K562 (cell line): ENCODE measurements at regions not wholly inside any gene's neighbourhood (a gene's known extent, or its start where the extent isn't known, plus 50 kb on each side); places are given as distances from the start of the nearest gene placed in this dataset.

ENCODE experiments used
- ATAC-seq: fragments of 200-7000 bp; cut with Tn5 transposase; 3 replicates; pipeline ENCODE4 v1.9.1; 2020; ENCODE audit warnings: moderate library complexity
- BruUV-seq: library from RNA; stranded (reverse); fragments of 400-500 nt; replicated peaks from 2 replicates; lab custom pipeline; 2021; lab: Mats Ljungman, UMichigan
- CTCF ChIA-PET: fragments of 300-600 bp; formaldehyde crosslinking; extraction: SDS; loops from one replicate; lab custom pipeline; 2021; ENCODE audit warnings: low intra/inter-chr PET ratio; lab: Yijun Ruan, JAX
- POLR2A ChIA-PET: fragments of 300-600, 350-650 bp; sonication (Branson Sonifier 250); formaldehyde crosslinking; extraction: SDS; loops from one replicate; lab custom pipeline; 2021; ENCODE audit warnings: antibody characterized with exemption, inconsistent platforms; lab: Yijun Ruan, JAX
- DNase-seq, 4 experiments: peaks; one replicate each; pipeline versions ENCODE4 v3.0.0 to v3.0.0-alpha.2; 2011 to 2018; ENCODE audit warnings: low spot score in 3 of 4, mixed read lengths in 3 of 4; ENCODE audit errors: extremely low read depth in 1 of 4
- FAIRE-seq: peaks from 2 replicates; lab custom pipeline; 2011; peaks lifted over from hg19 to GRCh38; lab: Jason Lieb, UNC
- H2AFZ ChIP-seq: 2 replicates; pipeline ENCODE4 v1.6.0; 2011; ENCODE audit warnings: low read depth, low read length, control low read depth, inconsistent platforms
- H3K27ac ChIP-seq: fragments of 200-600 bp; 3 replicates; pipeline ENCODE4 v1.8.0; 2011; ENCODE audit warnings: low read depth, mild to moderate bottlenecking, control low read depth, inconsistent platforms, low read length, moderate library complexity, mixed read lengths; ENCODE audit errors: extremely low read depth
- H3K27me3 ChIP-seq, 2 experiments: fragments of 300-600 bp in 1 of 2; 2 replicates in 1 of 2; 3 replicates in 1 of 2; pipeline versions ENCODE4 v1.6.0 to v1.8.0; 2011; ENCODE audit warnings: inconsistent platforms in 2 of 2, low read length in 2 of 2, mild to moderate bottlenecking in 1 of 2, mixed read lengths in 1 of 2, moderate library complexity in 1 of 2; ENCODE audit not compliant: control insufficient read depth in 2 of 2, insufficient read depth in 2 of 2
- H3K36me3 ChIP-seq: fragments of 300-600 bp; 3 replicates; pipeline ENCODE4 v1.8.0; 2011; ENCODE audit warnings: mild to moderate bottlenecking, low read length, inconsistent platforms; ENCODE audit not compliant: control insufficient read depth, insufficient read depth
- H3K4me1 ChIP-seq, 2 experiments: fragments of 200-600 bp in 1 of 2; replicated peaks in 1 of 2; 2 replicates in 1 of 2; 3 replicates in 1 of 2; pipeline versions ENCODE4 v1.5.1 to v1.8.0; 2011; ENCODE audit warnings: inconsistent platforms in 2 of 2, low read length in 2 of 2, mild to moderate bottlenecking in 1 of 2, mixed read lengths in 1 of 2, moderate library complexity in 1 of 2; ENCODE audit not compliant: control insufficient read depth in 2 of 2, insufficient read depth in 2 of 2
- H3K4me2 ChIP-seq: 2 replicates; pipeline ENCODE4 v1.6.1; 2011; ENCODE audit warnings: low read length, control low read depth, inconsistent platforms, mixed read lengths; ENCODE audit not compliant: insufficient read depth
- H3K4me3 ChIP-seq: fragments of 200-600 bp; sonication (generic), shearing (Covaris generic); 2 replicates; pipeline ENCODE4 v1.5.1; 2016; ENCODE audit warnings: control low read depth, inconsistent platforms
- H3K79me2 ChIP-seq: fragments of 200-600 bp; 3 replicates; pipeline ENCODE4 v1.8.0; 2011; ENCODE audit warnings: low read length, inconsistent platforms; ENCODE audit not compliant: control insufficient read depth, insufficient read depth
- H3K9ac ChIP-seq, 2 experiments: 2 replicates each; pipeline versions ENCODE4 v1.6.0 to v1.6.1; 2011; ENCODE audit warnings: low read depth in 2 of 2, low read length in 2 of 2, control low read depth in 1 of 2, inconsistent platforms in 1 of 2, mild to moderate bottlenecking in 1 of 2, mixed read lengths in 1 of 2; ENCODE audit not compliant: insufficient read depth in 1 of 2
- H3K9me1 ChIP-seq: one replicate; pipeline ENCODE4 v1.6.0; 2011; ENCODE audit warnings: inconsistent platforms, mild to moderate bottlenecking, low read length, moderate library complexity; ENCODE audit not compliant: control insufficient read depth, insufficient read depth
- H3K9me3 ChIP-seq: replicated peaks from 2 replicates; pipeline ENCODE4 v1.5.1; 2011; ENCODE audit warnings: low read depth, low read length, inconsistent platforms; ENCODE audit not compliant: control insufficient read depth, insufficient read depth
- H4K20me1 ChIP-seq: replicated peaks from 2 replicates; pipeline ENCODE4 v1.6.1; 2011; ENCODE audit warnings: low read length, inconsistent platforms, mixed read lengths; ENCODE audit not compliant: control insufficient read depth, insufficient read depth
- KLF1 ChIP-seq: fragments of 450-650 bp; IDR thresholded peaks from 2 replicates; pipeline ENCODE4 v1.6.1; 2016; ENCODE audit warnings: missing genetic modification characterization, missing compliant biosample characterization
- TBP ChIP-seq: optimal IDR thresholded peaks from 2 replicates; pipeline ENCODE3; 2011; ENCODE audit warnings: low read depth, low read length, improper control_type of control experiment
- ZBTB34 ChIP-seq: fragments of 250-450 bp; sonication (Bioruptor Pico); IDR thresholded peaks from 2 replicates; pipeline ENCODE4 v1.8.0; 2021; ENCODE audit warnings: mild to moderate bottlenecking, moderate library complexity
- WGBS: fragments of 100-300 bp; shearing (Covaris generic); methylation state at CpG from one replicate; pipeline ENCODE4 v1.1.6; 2016; ENCODE audit warnings: low coverage, mixed read lengths; ENCODE audit not compliant: insufficient coverage; ENCODE audit errors: missing lambda C conversion rate; 5-methylcytosine and 5-hydroxymethylcytosine counted together
- in situ Hi-C: fragments of 300-500 bp; cut with MboI; formaldehyde crosslinking; loops from 4 replicates; pipeline ENCODE4 v1.15.0; 2018; ENCODE audit warnings: inconsistent platforms, mixed read lengths
- intact Hi-C: fragments of 100-400 bp; cut with micrococcal nuclease; formaldehyde crosslinking; loops from 2 replicates; pipeline ENCODE4 v1.14.2; 2022
- TF ChIP-seq, protein P1 (sequence below): fragments of 250-450 bp; sonication (Bioruptor Pico); IDR thresholded peaks from 2 replicates; pipeline ENCODE4 v1.8.0; 2022; ENCODE audit warnings: inconsistent platforms, mild to moderate bottlenecking, moderate library complexity, borderline replicate concordance
- TF ChIP-seq, protein P2 (sequence below), 2 experiments: fragments of 250-450 bp in 1 of 2; fragments of 450-650 bp in 1 of 2; sonication (Bioruptor Pico) in 1 of 2; IDR thresholded peaks; 2 replicates each; pipeline versions ENCODE4 v1.6.1 to v1.8.0; 2016 to 2021; ENCODE audit warnings: mild to moderate bottlenecking in 2 of 2, moderate library complexity in 2 of 2, missing compliant biosample characterization in 1 of 2, missing genetic modification characterization in 1 of 2

GRCh38 chrX:149208307-149208706 is 296.8 kb downstream of the IDS start:
- H3K4me2 ChIP-seq, result no peak overlapping the region
- 2% methylated on average over 3 of the region's 3 CpGs for WGBS
- POLR2A ChIA-PET, result no interaction called here
- no peaks in the 10 kb centered on the region for H3K36me3 ChIP-seq
- no peak overlapping the region for H3K4me3 ChIP-seq
- CTCF ChIA-PET, result no interaction called here
- no peaks in the 10 kb centered on the region for H3K27me3 ChIP-seq
- H3K79me2 ChIP-seq, result no peaks in the 10 kb centered on the region
- DNase-seq, result no peak
- intact Hi-C loops (no loop called here), in situ Hi-C loops (no loop called here)
- no peak overlapping the region for H3K9ac ChIP-seq
- no peaks in the 10 kb centered on the region for H3K9me3 ChIP-seq
- BruUV-seq, result no TSS peak
- no peak for FAIRE-seq
- ATAC-seq, result no peak
- H3K27ac ChIP-seq, result no peak overlapping the region
- H4K20me1 ChIP-seq, result no peaks in the 10 kb centered on the region
- no peak overlapping the region for H2AFZ ChIP-seq
- no peaks in the 10 kb centered on the region for H3K9me1 ChIP-seq
- H3K4me1 ChIP-seq, result no peaks in the 10 kb centered on the region
- TF ChIP-seq, protein P1, sequence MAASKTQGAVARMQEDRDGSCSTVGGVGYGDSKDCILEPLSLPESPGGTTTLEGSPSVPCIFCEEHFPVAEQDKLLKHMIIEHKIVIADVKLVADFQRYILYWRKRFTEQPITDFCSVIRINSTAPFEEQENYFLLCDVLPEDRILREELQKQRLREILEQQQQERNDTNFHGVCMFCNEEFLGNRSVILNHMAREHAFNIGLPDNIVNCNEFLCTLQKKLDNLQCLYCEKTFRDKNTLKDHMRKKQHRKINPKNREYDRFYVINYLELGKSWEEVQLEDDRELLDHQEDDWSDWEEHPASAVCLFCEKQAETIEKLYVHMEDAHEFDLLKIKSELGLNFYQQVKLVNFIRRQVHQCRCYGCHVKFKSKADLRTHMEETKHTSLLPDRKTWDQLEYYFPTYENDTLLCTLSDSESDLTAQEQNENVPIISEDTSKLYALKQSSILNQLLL, result no peak
- TF ChIP-seq, protein P2, sequence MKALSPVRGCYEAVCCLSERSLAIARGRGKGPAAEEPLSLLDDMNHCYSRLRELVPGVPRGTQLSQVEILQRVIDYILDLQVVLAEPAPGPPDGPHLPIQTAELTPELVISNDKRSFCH (CRISPR knock-in tag; IDR thresholded peaks at IDR 0.05), result no peak
- TF ChIP-seq, protein P2 (tag; IDR thresholded peaks at IDR 0.05), result no peak
- TF ChIP-seq TBP, result no peak
- no peak for TF ChIP-seq ZBTB34 (CRISPR knock-in tag)
- no peak for TF ChIP-seq KLF1 (tag)
